Occipital lobe (tissue), 1 donor: ENCODE measurements at regions not wholly inside any gene's neighbourhood (a gene's known extent, or its start where the extent isn't known, plus 50 kb on each side); places are given as distances from the start of the nearest gene placed in this dataset.

Experiments
- DNase-seq: peaks from one replicate; lab custom pipeline; 2025; lab: John Stamatoyannopoulos, UW

- DNase-seq: no peak
These were observed 89.5 kb upstream of the ISX start for GRCh38 chr22:34976474-34976873.

GRCh38 chr22:34976886-34977285, 89.1 kb upstream of the ISX start:
- DNase-seq: no peak

- DNase-seq: no peak
These were observed 79.4 kb upstream of the ISX start for GRCh38 chr22:34986523-34986922.

- no peak for DNase-seq
These were observed 73.3 kb upstream of the ISX start for GRCh38 chr22:34992672-34993071.

- no peak for DNase-seq
These were observed 72.4 kb upstream of the ISX start for GRCh38 chr22:34993548-34993947.

GRCh38 chr22:34997633-34998299, 68.2 kb upstream of the ISX start:
- no peak for DNase-seq

GRCh38 chr22:34998921-34999320, 67.0 kb upstream of the ISX start:
- DNase-seq: no peak

- DNase-seq: no peak
These were observed 57.7 kb upstream of the ISX start for GRCh38 chr22:35008213-35008612.

- DNase-seq: no peak
These were observed 55.4 kb upstream of the ISX start for GRCh38 chr22:35010543-35010942.

- DNase-seq: no peak
These were observed 51.1 kb upstream of the ISX start for GRCh38 chr22:35014812-35015211.
